ENCODE measurements at regions not wholly inside any gene's neighbourhood (a gene's known extent, or its start where the extent isn't known, plus 50 kb on each side); places are given as distances from the start of the nearest gene placed in this dataset.

GRCh38 chr21:41648591-41649031 is 118.2 kb downstream of the RIPK4 start:
- H3K27ac ChIP-seq (ENCODE audit: low read depth, low read length), result peak overlapping the region; percentile 12
- TF ChIP-seq CTCF (IDR thresholded peaks at IDR 0.05; ENCODE audit: low read depth, low read length), result no peak
- no peak for DNase-seq (ENCODE audit: low read depth, low spot score)
- ChIA-PET CTCF (no interaction called here), POLR2A (no interaction called here)
- no peak overlapping the region for H3K4me3 ChIP-seq (ENCODE audit: low read depth, low read length)
- no peaks in the 10 kb centered on the region for H3K27me3 ChIP-seq (ENCODE audit: control insufficient read depth, insufficient read depth, low read length)
- H3K9me3 ChIP-seq (ENCODE audit: control insufficient read depth, insufficient read depth, low read length), result no peaks in the 10 kb centered on the region; the same call in 1 of the 2 replicates

DNA sequence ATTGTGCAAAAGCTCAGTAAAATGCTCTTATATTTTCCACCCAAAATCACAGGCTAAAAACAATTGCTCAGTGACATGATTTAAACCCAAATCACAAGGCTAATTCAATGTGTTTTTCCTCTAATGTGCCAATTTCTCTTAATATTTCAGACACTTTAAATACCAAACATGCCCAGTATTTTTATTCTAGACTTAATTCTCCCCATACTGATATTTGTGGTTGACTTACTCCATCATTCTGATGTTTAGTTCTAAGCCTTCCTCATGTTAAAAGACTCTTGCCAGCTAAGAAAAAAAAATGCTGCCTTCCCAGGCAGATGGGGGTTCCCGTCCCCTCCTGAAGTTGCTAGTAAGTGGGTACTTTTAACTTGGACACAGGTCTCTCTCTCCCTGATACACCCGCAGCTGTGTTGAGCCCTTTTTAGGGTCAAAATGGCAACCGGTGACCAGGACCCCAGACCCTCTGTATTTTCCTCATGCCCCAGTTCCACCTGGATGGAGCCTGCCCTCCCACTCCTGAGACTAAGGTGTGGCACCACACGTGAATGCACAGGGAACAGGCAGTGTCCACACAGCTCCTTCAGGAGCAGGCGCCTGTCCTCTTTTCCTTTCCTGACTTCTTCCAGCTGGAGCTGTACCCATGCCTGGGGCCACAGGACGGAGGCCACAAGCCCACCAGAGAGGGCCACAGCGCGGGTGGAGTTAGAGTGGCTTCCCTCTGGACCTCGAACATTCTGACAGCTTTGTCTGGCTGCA is 118.9 kb downstream of the RIPK4 start:
- TF ChIP-seq CTCF (IDR thresholded peaks at IDR 0.05; ENCODE audit: low read depth, low read length), result no peak
- Histone ChIP-seq H3K27me3 (ENCODE audit: control insufficient read depth, insufficient read depth, low read length) (no peaks in the 10 kb centered on the region), H3K27ac (ENCODE audit: low read depth, low read length) (peak overlapping the region; percentile 12), H3K9me3 (ENCODE audit: control insufficient read depth, insufficient read depth, low read length) (no peaks in the 10 kb centered on the region), H3K4me3 (ENCODE audit: low read depth, low read length) (no peak overlapping the region)
- ChIA-PET POLR2A (no interaction called here), CTCF (no interaction called here)
- no peak for DNase-seq (ENCODE audit: low read depth, low spot score)

DNA sequence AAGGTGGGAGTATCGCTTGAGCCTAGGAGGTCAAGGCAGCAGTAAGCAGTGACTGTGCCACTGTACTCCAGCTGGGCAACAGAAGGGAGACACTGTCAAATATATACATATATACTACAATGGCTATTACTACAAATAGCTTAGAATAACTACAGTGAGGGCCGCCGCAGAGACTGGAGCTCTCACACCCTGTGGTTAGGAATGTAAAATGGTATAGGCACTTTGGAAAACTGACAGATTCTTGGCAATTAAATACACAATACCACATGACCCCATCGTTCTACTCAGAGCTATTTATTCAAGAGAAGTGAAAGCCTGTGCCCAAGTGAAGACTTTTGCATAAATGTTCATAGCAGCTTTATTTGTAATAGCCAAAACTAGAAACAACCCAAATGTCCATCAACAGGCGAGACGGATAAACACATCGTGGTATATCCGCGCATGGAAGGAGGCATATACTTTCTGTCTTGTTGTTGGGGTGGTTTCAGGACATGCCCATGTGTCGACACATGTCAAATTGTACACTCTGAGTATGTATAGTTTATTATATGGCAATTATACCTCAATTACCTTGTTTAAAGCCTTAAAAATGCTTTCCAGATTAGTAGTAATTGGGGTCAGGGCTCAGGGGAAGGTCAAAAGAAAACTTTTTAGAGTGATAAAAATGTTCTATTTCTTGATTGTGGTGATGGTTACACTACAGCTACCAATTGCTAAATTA is 123.4 kb downstream of the RIPK4 start:
- Histone ChIP-seq H3K9me3 (ENCODE audit: control insufficient read depth, insufficient read depth, low read length) (peaks cover under 1% of the 10 kb centered on the region), H3K27ac (ENCODE audit: low read depth, low read length) (peak overlapping the region; percentile 39), H3K27me3 (ENCODE audit: control insufficient read depth, insufficient read depth, low read length) (no peaks in the 10 kb centered on the region), H3K4me3 (ENCODE audit: low read depth, low read length) (no peak overlapping the region)
- no peak for DNase-seq (ENCODE audit: low read depth, low spot score)
- ChIA-PET CTCF (interaction anchor here (0.6 to 1.8 kb wide), 5 partner anchors 26 to 125 kb away, joined by 3 to 6 read pairs (median 4); no protein-coding TSS in a partner anchor), POLR2A (interaction anchor here (0.8 to 1.6 kb wide), 2 partner anchors 12 to 13 kb away, joined by 3 to 4 read pairs; no protein-coding TSS in a partner anchor)
- no peak for TF ChIP-seq CTCF (IDR thresholded peaks at IDR 0.05; ENCODE audit: low read depth, low read length)

DNA sequence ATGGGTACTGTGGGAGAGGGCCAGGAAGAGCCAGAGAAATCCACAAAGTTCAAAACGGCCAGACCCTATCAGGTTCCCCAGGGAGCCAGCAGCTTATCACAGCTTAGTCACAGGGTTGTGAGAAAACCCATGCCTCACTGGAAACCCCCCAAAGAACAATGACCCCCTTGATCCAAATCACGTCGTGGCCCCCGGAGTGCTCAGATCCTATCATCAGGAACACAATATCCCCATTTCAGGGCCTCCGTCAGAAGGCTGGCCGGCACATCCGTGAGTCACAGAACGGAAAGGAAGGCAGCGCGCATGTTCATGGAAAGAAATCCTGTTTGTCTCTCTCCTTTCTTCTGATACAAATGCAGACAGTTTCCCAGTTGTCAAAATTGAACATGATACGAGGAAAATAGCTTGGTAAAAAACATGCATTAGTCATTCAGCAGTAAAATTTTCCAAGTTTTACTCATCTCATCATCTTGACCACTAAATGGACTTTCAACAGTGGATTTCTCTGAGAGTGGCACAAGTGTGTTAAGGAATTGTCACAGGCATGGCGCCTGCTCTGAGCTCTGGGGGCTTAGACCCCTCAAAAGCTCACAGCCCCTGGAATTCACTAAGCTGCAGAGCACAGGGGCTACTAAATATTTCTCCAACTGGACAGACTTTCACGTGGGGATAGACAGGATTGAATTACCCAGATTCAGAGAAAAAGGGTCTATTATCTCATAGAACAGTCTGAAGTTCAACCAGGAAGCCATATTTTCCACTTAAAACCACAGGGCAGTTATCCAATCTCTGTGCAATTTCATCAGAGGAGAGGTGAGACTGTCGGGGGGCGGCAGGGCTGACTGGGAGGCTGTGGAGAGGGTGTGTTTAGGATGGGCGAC is 124.8 kb downstream of the RIPK4 start:
- Histone ChIP-seq H3K4me3 (ENCODE audit: low read depth, low read length) (peak overlapping the region; percentile 20; the same call in 1 of the 2 replicates), H3K9me3 (ENCODE audit: control insufficient read depth, insufficient read depth, low read length) (peaks cover 6% of the 10 kb centered on the region), H3K27me3 (ENCODE audit: control insufficient read depth, insufficient read depth, low read length) (no peaks in the 10 kb centered on the region), H3K27ac (ENCODE audit: low read depth, low read length) (peak overlapping the region; percentile 93)
- CTCF ChIA-PET, result interaction anchor here (1.2 kb wide), 1 partner anchor 15 kb away, joined by 4 read pairs; no protein-coding TSS in a partner anchor
- no peak for TF ChIP-seq CTCF (IDR thresholded peaks at IDR 0.05; ENCODE audit: low read depth, low read length)
- POLR2A ChIA-PET, result no interaction called here
- peak; percentile 49 for DNase-seq (ENCODE audit: low read depth, low spot score)
